NOMO-1 treated with DMSO at 0.1 percent for 48 hours (cell line): ENCODE measurements at regions not wholly inside any gene's neighbourhood (a gene's known extent, or its start where the extent isn't known, plus 50 kb on each side); places are given as distances from the start of the nearest gene placed in this dataset.

Source experiments
- DNase-seq: peaks from one replicate; lab custom pipeline; 2025; ENCODE audit not compliant: unreplicated experiment; lab: John Stamatoyannopoulos, UW

GRCh38 chr1:230517326-230517725 is 91.2 kb upstream of the PGBD5 start:
- DNase-seq, result no peak

- DNase-seq, result no peak
Observed at GRCh38 chr1:230516889-230517288, 90.8 kb upstream of the PGBD5 start.

- DNase-seq, result no peak
Observed at GRCh38 chr1:230515451-230516145, 89.5 kb upstream of the PGBD5 start.

DNA sequence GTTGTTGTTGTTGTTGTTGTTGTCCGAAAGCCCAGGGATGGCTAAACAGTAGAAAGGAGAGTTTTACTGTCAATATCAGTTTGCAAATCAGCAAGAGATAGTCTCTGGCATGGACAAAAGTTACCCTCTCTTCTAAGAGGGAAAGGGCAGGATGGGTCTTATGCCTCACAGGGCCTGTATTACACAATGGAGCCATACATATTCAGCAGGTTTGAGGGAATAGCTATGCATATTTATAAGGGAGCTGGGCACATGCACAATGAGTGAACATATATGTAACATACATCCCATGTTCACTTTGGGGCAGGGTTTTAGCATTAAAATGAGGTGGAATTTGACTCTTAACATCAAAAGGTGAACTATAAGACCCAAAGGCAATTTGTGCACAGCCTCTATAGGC is 84.4 kb upstream of the PGBD5 start:
- no peak for DNase-seq

DNA sequence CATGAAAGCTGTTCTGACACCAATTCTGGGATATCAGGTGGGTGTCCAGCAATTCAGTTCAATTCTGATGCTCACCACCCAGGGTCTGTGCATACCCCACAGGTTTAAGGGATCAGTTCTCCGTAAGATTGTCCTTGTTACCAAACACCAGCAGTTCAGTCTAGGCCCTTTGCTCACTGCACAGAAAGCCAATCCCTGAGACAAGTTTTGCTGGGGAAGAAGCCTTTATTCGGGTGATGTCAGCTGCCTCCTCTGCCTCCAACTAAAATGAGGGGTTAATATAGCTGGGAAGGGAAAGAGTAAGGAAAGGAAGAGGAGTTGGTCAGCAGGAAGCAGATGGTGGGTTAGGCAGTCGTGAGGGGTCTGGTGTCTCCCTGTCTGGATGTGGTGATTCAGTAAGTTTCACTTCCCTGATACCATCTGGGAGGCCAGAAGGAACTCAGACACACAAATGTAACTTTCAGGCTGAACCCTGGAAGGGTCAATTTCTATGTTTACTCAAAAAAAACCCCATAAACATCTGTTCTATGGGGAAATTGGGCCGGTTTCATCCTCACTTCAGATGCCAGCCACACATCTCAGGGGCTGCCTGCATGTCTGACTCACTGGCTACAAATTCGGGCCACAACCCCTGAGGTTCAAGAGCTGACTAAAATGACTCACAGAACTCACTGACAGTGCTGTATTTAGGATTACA is 83.3 kb upstream of the PGBD5 start:
- peak; percentile 76 for DNase-seq

DNA sequence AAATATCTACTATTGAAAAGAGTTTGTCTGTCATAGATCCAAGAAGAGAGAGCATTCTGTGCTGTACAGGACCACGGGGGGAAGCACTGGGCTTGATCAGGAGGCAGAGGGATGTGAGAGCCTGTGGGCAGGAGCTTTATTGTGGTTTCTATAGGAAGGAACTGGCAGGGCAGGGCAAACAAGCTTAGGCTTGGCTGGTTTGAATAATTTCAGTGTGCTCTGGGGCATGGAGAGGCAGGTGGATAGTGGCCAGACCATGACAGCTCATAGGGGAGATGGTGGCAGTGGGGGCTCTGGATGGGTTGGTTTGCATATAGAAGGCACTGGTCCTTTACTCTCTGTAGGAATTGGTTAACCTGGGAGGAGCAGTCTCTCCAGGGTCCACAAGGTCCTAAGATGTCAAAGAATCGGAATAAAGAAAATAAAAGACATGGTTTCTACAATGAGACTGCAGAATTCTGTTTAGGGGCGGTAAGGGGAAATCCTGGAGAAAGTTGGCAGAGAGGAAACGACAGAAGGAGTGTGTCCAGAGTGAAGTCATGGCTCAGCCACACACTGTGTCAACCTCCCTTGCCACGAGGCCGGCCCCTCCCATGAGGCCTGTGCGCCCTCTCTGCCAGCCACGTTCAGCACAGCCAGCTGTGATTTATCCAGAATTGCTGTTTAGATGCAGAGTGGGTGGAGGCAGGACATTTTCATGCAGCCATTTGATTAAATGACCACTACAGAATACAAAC is 81.7 kb upstream of the PGBD5 start:
- DNase-seq, result no peak

- no peak for DNase-seq
Observed at GRCh38 chr1:230507236-230507635, 81.1 kb upstream of the PGBD5 start.

DNA sequence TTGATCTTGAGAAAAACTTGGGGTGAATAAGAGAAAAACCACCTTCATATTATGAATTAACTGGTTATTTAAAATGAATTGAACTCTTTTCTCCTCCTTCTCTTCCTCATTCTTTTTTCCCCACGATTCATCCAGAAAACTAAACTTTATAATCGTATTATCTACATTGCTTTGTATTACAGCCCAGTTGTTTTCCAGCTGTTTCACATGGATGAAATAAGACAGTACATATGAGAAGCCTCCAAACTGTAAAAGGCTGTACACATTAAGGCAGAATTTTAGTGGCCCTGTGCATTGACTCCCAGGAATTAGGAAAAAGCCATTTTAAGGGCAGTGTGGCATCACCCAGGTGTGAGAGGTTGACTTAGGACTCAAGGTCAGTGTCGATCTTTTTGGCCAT is 80.3 kb upstream of the PGBD5 start:
- DNase-seq, result no peak

- DNase-seq, result no peak
Observed at GRCh38 chr1:230504310-230504709, 78.2 kb upstream of the PGBD5 start.

GRCh38 chr1:230503726-230504125 is 77.6 kb upstream of the PGBD5 start:
- DNase-seq, result no peak

DNA sequence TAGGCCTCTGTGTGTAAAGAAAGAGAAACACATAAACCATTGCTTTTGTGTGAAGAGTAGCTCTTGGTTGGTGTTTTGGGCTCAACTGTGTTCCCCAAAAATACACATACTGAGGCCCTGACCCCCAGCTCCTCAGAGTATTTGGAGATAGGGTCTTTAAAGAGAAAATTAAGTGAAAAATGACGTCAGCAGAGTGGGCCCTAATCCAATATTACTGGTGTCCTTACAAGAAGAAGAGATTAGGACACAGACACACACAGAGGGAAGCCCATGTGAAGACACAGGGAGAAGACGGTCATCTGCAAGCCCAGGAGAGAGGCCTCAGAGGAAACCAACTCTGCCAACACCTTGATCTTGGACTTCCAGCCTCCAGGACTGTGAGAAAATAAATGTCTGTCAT is 76.9 kb upstream of the PGBD5 start:
- no peak for DNase-seq

DNA sequence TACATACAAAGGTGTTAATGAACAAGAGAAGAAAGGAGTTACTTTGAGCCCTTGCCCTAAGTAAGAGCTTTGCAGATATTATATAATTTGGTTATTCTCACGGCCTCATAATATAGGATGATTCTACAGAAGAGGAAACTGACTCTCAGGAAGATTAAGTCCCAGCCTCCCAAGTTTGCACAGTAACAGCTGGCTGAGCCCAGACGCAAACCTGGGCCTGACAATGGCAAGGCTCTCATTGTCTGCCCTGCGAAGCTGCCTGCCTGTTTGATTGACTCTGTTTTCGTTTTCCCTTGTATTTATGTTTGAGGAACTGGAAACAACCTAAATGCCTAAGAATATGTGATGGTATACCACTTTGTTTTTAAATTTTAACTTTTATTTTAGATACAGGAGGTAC is 76.2 kb upstream of the PGBD5 start:
- DNase-seq, result no peak

GRCh38 chr1:230501849-230502248 is 75.7 kb upstream of the PGBD5 start:
- no peak for DNase-seq

DNA sequence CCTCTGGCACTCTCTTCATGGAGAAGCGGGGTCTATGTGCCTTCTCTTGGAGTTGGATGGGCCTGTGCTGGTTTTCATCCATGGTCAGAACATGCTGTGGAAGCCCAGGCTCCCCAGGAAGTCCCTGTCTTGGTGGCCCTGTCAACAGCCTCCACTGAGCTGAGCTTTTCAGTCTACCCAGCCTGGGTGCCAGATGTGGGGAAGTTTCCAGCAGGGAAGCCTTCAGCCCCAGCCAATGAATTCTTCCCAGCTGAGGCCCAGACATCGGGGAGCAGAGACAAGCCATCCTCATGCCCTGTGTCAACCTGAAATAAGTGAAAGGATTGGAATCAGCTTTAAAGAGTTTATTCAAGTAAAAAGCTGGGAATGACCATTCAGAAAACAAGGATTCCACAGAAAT is 75.1 kb upstream of the PGBD5 start:
- no peak for DNase-seq

DNA sequence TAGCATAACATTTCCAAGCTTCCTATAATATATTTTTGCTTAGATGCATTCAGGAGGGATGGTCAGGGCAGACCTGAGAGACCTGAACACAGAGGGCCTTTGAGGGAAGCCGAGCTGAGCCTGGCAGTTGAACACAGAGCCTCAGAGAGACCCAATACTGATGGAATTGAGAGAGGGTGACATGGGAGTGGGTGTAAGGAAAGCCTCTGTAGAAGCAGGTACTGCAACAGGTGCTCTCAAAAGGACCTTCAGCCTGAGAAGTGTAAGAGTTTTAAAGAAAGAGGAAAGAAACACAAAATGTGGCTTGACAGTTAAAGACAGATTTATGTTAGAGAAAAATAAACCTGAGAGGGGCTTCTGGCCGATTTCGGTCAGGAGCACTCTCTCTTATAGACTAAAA is 73.9 kb upstream of the PGBD5 start:
- DNase-seq, result no peak

DNA sequence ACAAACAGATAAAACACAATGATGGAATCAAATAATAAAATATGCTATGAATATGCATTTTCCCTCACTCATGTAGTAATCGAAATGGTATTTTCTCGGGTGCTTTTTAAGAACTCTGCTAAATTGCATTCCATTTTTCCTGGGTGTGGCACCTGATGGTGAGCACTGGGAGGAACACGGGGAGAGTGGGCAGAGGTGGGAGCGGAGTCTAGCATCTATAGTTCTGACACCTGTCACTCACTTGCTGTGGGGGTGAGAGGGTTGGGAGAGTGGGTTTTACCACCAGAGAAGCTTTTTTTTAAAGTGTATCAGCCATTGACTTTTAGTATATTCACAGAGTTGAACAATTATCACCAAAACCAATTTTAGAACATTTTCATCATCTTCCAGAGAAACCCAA is 73.4 kb upstream of the PGBD5 start:
- no peak for DNase-seq

DNA sequence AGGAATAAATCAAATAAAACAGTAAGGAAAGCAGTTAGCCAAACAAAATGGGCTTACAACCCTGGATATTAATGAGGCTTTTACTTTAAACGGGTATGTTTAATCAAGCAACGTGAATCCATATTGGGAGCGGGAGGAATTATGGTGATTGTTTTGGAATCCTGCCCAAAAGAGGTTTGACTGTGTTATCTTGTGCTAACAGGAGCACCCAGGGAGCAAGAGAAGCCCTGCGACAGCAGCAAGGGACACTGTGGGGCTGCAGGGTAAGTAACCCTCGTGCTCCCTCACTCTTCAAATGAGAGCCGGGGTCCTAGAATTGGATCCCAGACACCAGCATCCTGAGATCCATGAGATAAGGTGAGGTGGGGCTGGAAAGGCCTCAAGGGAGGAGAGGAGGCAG is 72.6 kb upstream of the PGBD5 start:
- no peak for DNase-seq

GRCh38 chr1:230496451-230496850 is 70.3 kb upstream of the PGBD5 start:
- no peak for DNase-seq

DNA sequence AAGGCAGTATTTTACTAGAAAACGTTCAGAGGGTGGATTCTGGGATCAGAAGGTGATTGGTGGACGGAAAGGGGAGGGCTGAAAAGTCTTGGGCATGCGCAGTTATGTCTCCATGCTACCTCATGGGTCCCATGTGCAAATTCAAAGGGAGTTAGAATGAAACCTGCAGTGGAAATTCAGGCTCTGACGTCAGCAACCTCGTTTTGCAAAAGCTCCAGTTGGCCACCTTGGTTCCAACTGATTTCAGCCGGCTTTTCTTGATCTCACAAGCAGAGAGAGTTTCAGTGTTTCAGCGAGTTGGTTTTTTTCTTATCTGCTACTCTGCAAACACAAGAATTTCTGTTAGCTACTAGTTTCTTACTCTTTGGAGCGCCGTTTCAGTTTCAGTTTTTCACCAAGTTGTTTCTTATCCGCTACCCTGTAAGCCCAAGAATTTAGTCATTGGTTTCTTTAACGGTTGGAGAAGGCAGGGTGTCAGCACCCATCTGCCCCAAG is 69.8 kb upstream of the PGBD5 start:
- DNase-seq, result no peak

DNA sequence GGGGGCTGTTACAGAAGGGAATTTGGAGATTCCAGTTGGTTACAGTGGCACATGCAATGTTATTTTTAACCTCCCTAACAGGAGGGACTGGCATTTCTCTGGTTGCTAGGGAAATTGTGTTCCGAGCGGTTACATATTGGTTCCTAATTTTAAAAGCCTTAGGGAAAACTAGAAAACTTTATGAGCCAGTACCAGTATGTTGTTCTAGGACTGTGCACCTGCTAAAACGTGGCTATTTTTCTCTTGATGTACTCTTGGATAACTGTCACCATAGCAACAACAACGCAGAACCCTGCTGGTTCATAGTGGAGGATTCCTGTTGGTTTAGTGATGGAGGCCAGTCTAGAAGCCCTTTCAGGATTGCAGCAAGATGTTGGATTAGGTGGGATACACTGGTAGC is 68.9 kb upstream of the PGBD5 start:
- no peak for DNase-seq

GRCh38 chr1:230494514-230494913 is 68.4 kb upstream of the PGBD5 start:
- DNase-seq, result no peak

DNA sequence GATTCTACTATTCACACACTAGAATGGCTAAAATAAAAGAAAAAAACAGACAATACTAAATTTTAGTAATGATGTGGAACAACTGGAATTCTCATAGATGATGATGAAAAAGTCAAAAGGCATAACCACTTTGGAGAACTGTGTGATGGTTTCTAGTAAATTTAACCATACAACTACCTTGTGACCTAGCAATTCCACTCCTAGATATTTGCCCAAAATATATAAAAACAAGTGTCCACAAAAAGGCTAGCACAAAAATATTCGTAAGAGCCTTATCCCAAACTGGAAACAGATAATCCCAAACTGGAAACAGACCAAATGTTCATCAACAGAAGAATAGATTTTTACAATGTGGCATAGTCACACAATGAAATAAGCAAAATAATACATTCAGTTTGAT is 67.9 kb upstream of the PGBD5 start:
- DNase-seq, result no peak
